H1 (cell line): ENCODE measurements at regions not wholly inside any gene's neighbourhood (a gene's known extent, or its start where the extent isn't known, plus 50 kb on each side); places are given as distances from the start of the nearest gene placed in this dataset.

Experiments used
- CTCF ChIA-PET: fragments of 300-600 bp; sonication (Branson Sonifier 250); formaldehyde crosslinking; loops from one replicate; lab custom pipeline; 2021; ENCODE audit not compliant: partially characterized antibody; lab: Charles Lee
- POLR2A ChIA-PET: fragments of 300-600 bp; sonication (Branson Sonifier 250); formaldehyde crosslinking; loops from one replicate; lab custom pipeline; 2021; ENCODE audit warnings: inconsistent platforms; ENCODE audit not compliant: partially characterized antibody; lab: Charles Lee
- DNase-seq, 2 experiments: peaks; one replicate each; pipeline versions ENCODE4 v3.0.0 to v3.0.0-alpha.2; 2010 to 2022; ENCODE audit warnings: low spot score in 2 of 2, low read depth in 1 of 2, mixed read lengths in 1 of 2
- FAIRE-seq: peaks from 2 replicates; lab custom pipeline; 2011; peaks lifted over from hg19 to GRCh38; lab: Jason Lieb, UNC
- H2AFZ ChIP-seq: 2 replicates; pipeline ENCODE4 v1.8.1; 2012; ENCODE audit warnings: low read length, inconsistent platforms
- H2AK5ac ChIP-seq: 2 replicates; pipeline ENCODE4 v1.6.1; 2013; ENCODE audit warnings: low read depth, low read length
- H2BK120ac ChIP-seq: replicated peaks from 2 replicates; pipeline ENCODE3; 2013; ENCODE audit warnings: low read depth, low read length, inconsistent platforms
- H2BK12ac ChIP-seq: 2 replicates; pipeline ENCODE4 v1.6.1; 2013; ENCODE audit warnings: low read depth, low read length
- H2BK15ac ChIP-seq: 2 replicates; pipeline ENCODE4 v1.6.1; 2013; ENCODE audit warnings: low read length
- H2BK20ac ChIP-seq: 2 replicates; pipeline ENCODE4 v1.6.1; 2013; ENCODE audit warnings: low read length
- H2BK5ac ChIP-seq: 2 replicates; pipeline ENCODE4 v1.6.1; 2013; ENCODE audit warnings: low read depth, low read length
- H3K14ac ChIP-seq: 2 replicates; pipeline ENCODE4 v1.6.1; 2013; ENCODE audit warnings: inconsistent platforms; ENCODE audit not compliant: insufficient read length
- H3K18ac ChIP-seq: 2 replicates; pipeline ENCODE4 v1.6.1; 2013; ENCODE audit warnings: low read length; ENCODE audit errors: extremely low read depth
- H3K23ac ChIP-seq: 2 replicates; pipeline ENCODE4 v1.6.1; 2013; ENCODE audit warnings: inconsistent platforms; ENCODE audit not compliant: insufficient read length
- H3K23me2 ChIP-seq: 2 replicates; pipeline ENCODE4 v1.6.1; 2013; ENCODE audit warnings: low read depth, low read length
- H3K27ac ChIP-seq: 2 replicates; pipeline ENCODE4 v1.6.1; 2011; ENCODE audit warnings: low read depth, low read length, inconsistent platforms
- H3K27me3 ChIP-seq, 4 experiments: replicated peaks in 1 of 4; 1 replicate in 1 of 4; 2 replicates in 3 of 4; pipeline versions ENCODE4 v1.6.1 to v1.8.1; 2011 to 2013; ENCODE audit warnings: low read length in 3 of 4, mild to moderate bottlenecking in 3 of 4, inconsistent platforms in 2 of 4, mixed read lengths in 2 of 4, moderate library complexity in 1 of 4; ENCODE audit not compliant: control insufficient read depth in 3 of 4, insufficient read depth in 3 of 4; ENCODE audit errors: extremely low read depth in 1 of 4
- H3K36me3 ChIP-seq, 4 experiments: 2 replicates each; pipeline versions ENCODE4 v1.6.1 to v1.8.1; 2011 to 2013; ENCODE audit warnings: mild to moderate bottlenecking in 4 of 4, low read length in 3 of 4, moderate library complexity in 2 of 4, control low read depth in 1 of 4, inconsistent platforms in 1 of 4; ENCODE audit not compliant: insufficient read depth in 4 of 4, control insufficient read depth in 2 of 4
- H3K4ac ChIP-seq: replicated peaks from 2 replicates; pipeline ENCODE3; 2013; ENCODE audit warnings: low read length, low read depth, mixed read lengths, inconsistent platforms; ENCODE audit not compliant: insufficient read length
- H3K4me1 ChIP-seq, 4 experiments: replicated peaks in 1 of 4; 1 replicate in 1 of 4; 2 replicates in 3 of 4; pipeline versions ENCODE4 v1.6.1 to v1.8.1; 2011 to 2013; ENCODE audit warnings: low read length in 3 of 4, inconsistent platforms in 2 of 4, mixed read lengths in 1 of 4; ENCODE audit not compliant: insufficient read depth in 4 of 4, control insufficient read depth in 3 of 4
- H3K4me2 ChIP-seq, 2 experiments: 2 replicates each; pipeline versions ENCODE4 v1.6.1 to v1.8.1; 2011 to 2013; ENCODE audit warnings: low read depth in 2 of 2, low read length in 2 of 2, control low read depth in 1 of 2, inconsistent platforms in 1 of 2, mild to moderate bottlenecking in 1 of 2; ENCODE audit not compliant: insufficient read depth in 1 of 2
- H3K4me3 ChIP-seq, 4 experiments: fragments of 200-600, 300-600 bp in 1 of 4; sonication (generic), shearing (Covaris generic), sonication (Bioruptor Twin) in 1 of 4; 2 replicates each; pipeline versions ENCODE4 v1.5.1 to v1.8.1; 2011 to 2016; ENCODE audit warnings: low read length in 4 of 4, low read depth in 3 of 4, control low read depth in 2 of 4, inconsistent platforms in 2 of 4, mild to moderate bottlenecking in 2 of 4, mixed read lengths in 1 of 4, moderate library complexity in 1 of 4; ENCODE audit not compliant: insufficient read depth in 2 of 4; ENCODE audit errors: extremely low read depth in 1 of 4
- H3K56ac ChIP-seq: replicated peaks from 2 replicates; pipeline ENCODE3; 2013; ENCODE audit warnings: low read depth, mild to moderate bottlenecking, mixed read lengths, low read length, inconsistent platforms; ENCODE audit not compliant: insufficient read length
- H3K79me1 ChIP-seq: 2 replicates; pipeline ENCODE4 v1.6.1; 2013; ENCODE audit warnings: low read depth, low read length, control low read depth
- H3K79me2 ChIP-seq, 2 experiments: 2 replicates each; pipeline versions ENCODE4 v1.6.1 to v1.8.1; 2012 to 2013; ENCODE audit warnings: low read length in 2 of 2, mild to moderate bottlenecking in 2 of 2, inconsistent platforms in 1 of 2; ENCODE audit not compliant: insufficient read depth in 2 of 2, control insufficient read depth in 1 of 2
- H3K9ac ChIP-seq, 4 experiments: replicated peaks in 1 of 4; 1 replicate in 1 of 4; 2 replicates in 3 of 4; pipeline versions ENCODE4 v1.6.1 to v1.8.1; 2011 to 2013; ENCODE audit warnings: low read depth in 3 of 4, low read length in 3 of 4, control low read depth in 2 of 4, mild to moderate bottlenecking in 2 of 4, moderate library complexity in 2 of 4, inconsistent platforms in 1 of 4; ENCODE audit errors: extremely low read depth in 1 of 4
- H3K9me3 ChIP-seq, 2 experiments: 2 replicates each; pipeline versions ENCODE4 v1.6.1 to v1.8.1; 2012 to 2013; ENCODE audit warnings: mild to moderate bottlenecking in 2 of 2, moderate library complexity in 2 of 2, control low read depth in 1 of 2, inconsistent platforms in 1 of 2, low read depth in 1 of 2, low read length in 1 of 2, mixed read lengths in 1 of 2; ENCODE audit not compliant: insufficient read depth in 2 of 2
- H4K20me1 ChIP-seq, 2 experiments: replicated peaks in 1 of 2; 2 replicates each; pipeline versions ENCODE3 to v1.8.1; 2011 to 2013; ENCODE audit warnings: inconsistent platforms in 2 of 2, low read length in 2 of 2, mild to moderate bottlenecking in 1 of 2; ENCODE audit not compliant: insufficient read depth in 2 of 2, control insufficient read depth in 1 of 2
- H4K5ac ChIP-seq: 2 replicates; pipeline ENCODE4 v1.6.1; 2013; ENCODE audit warnings: low read length, low read depth, mixed read lengths, inconsistent platforms; ENCODE audit not compliant: insufficient read length
- H4K8ac ChIP-seq: 2 replicates; pipeline ENCODE4 v1.8.0; 2013; ENCODE audit warnings: mild to moderate bottlenecking, moderate library complexity, low read length, inconsistent platforms; ENCODE audit not compliant: insufficient read depth; ENCODE audit errors: extremely low read depth
- H4K91ac ChIP-seq: replicated peaks from 2 replicates; pipeline ENCODE3; 2013; ENCODE audit warnings: low read length, mixed read lengths, inconsistent platforms; ENCODE audit not compliant: insufficient read length
- BACH1 ChIP-seq: IDR thresholded peaks from 2 replicates; pipeline ENCODE4 v1.6.1; 2012; ENCODE audit warnings: low read length, improper control_type of control experiment
- EP300 ChIP-seq, 2 experiments: IDR thresholded peaks; 1 replicate in 1 of 2; 2 replicates in 1 of 2; pipeline ENCODE4 v1.6.1; 2011 to 2012; ENCODE audit warnings: low read depth in 2 of 2, low read length in 2 of 2, mild to moderate bottlenecking in 2 of 2, borderline replicate concordance in 1 of 2, inconsistent platforms in 1 of 2, moderate library complexity in 1 of 2
- HDAC2 ChIP-seq, 2 experiments: fragments of 300-600 bp in 1 of 2; sonication (generic) in 1 of 2; IDR thresholded peaks; 2 replicates each; pipeline ENCODE4 v1.6.1; 2011 to 2012; ENCODE audit warnings: low read depth in 2 of 2, low read length in 2 of 2, mild to moderate bottlenecking in 2 of 2, moderate library complexity in 2 of 2, borderline replicate concordance in 1 of 2, inconsistent platforms in 1 of 2
- JUN ChIP-seq: IDR thresholded peaks from 2 replicates; pipeline ENCODE4 v1.6.1; 2011; ENCODE audit warnings: low read depth, mild to moderate bottlenecking, improper control_type of control experiment, low read length
- JUND ChIP-seq: IDR thresholded peaks from 2 replicates; pipeline ENCODE4 v1.6.1; 2011; ENCODE audit warnings: mild to moderate bottlenecking, improper control_type of control experiment, low read length
- KDM1A ChIP-seq: fragments of 200-600, 300-600 bp; sonication (generic); IDR thresholded peaks from 2 replicates; pipeline ENCODE4 v1.7.1; 2016; ENCODE audit warnings: mild to moderate bottlenecking, low read length, borderline replicate concordance
- KDM4A ChIP-seq: IDR thresholded peaks from one replicate; pipeline ENCODE4 v1.7.1; 2012; ENCODE audit warnings: low read depth, mild to moderate bottlenecking, moderate library complexity, low read length, inconsistent platforms; ENCODE audit not compliant: severe bottlenecking
- NANOG ChIP-seq: IDR thresholded peaks from 2 replicates; pipeline ENCODE4 v1.6.1; 2011; ENCODE audit warnings: low read length, low read depth, mild to moderate bottlenecking, inconsistent platforms; ENCODE audit not compliant: insufficient read depth, poor library complexity, severe bottlenecking
- NRF1 ChIP-seq: IDR thresholded peaks from 2 replicates; pipeline ENCODE4 v1.6.1; 2011; ENCODE audit warnings: mild to moderate bottlenecking, low read depth, low read length, improper control_type of control experiment
- POLR2A ChIP-seq, 2 experiments: IDR thresholded peaks; 1 replicate in 1 of 2; 2 replicates in 1 of 2; pipeline ENCODE4 v1.6.1; 2011; ENCODE audit warnings: low read depth in 2 of 2, low read length in 2 of 2, mild to moderate bottlenecking in 2 of 2; ENCODE audit errors: control extremely low read depth in 1 of 2
- POU5F1 ChIP-seq: IDR thresholded peaks from 2 replicates; pipeline ENCODE4 v1.6.1; 2011; ENCODE audit warnings: low read depth, mild to moderate bottlenecking, low read length, moderate library complexity
- RBBP5 ChIP-seq: IDR thresholded peaks from 2 replicates; pipeline ENCODE4 v1.7.1; 2012; ENCODE audit warnings: low read depth, mild to moderate bottlenecking, inconsistent platforms, low read length, moderate library complexity, borderline replicate concordance
- RFX5 ChIP-seq: IDR thresholded peaks from 2 replicates; pipeline ENCODE4 v1.6.1; 2011; ENCODE audit warnings: low read depth, low read length, improper control_type of control experiment, borderline replicate concordance
- RXRA ChIP-seq: IDR thresholded peaks from 2 replicates; pipeline ENCODE4 v1.6.1; 2011; ENCODE audit warnings: low read depth, mild to moderate bottlenecking, low read length, moderate library complexity; ENCODE audit not compliant: insufficient read depth
- TBP ChIP-seq: IDR thresholded peaks from 2 replicates; pipeline ENCODE4 v1.6.1; 2011; ENCODE audit warnings: low read depth, low read length, improper control_type of control experiment
- WGBS, 2 experiments: shearing (Covaris generic) in 1 of 2; methylation state at CpG; one replicate each; pipeline versions ENCODE4 v1.1.6 to v1.1.7; 2013 to 2015; ENCODE audit warnings: low lambda C conversion rate in 2 of 2, mixed read lengths in 2 of 2, inconsistent platforms in 1 of 2, low coverage in 1 of 2, missing lambda C conversion rate in 1 of 2; ENCODE audit not compliant: insufficient replicate concordance in 2 of 2, insufficient coverage in 1 of 2, insufficient read length in 1 of 2; ENCODE audit errors: extremely low coverage in 1 of 2, missing lambda C conversion rate in 1 of 2; 5-methylcytosine and 5-hydroxymethylcytosine counted together

GRCh38 chr18:71329563-71329962 is 1040.7 kb downstream of the SOCS6 start:
- Histone ChIP-seq H2AK5ac (no peak overlapping the region), H4K5ac (no peak overlapping the region), H3K14ac (no peak overlapping the region), H3K4ac (no peak overlapping the region), H4K91ac (no peak overlapping the region), H4K20me1 (no peaks in the 10 kb centered on the region), H2BK20ac (no peak overlapping the region), H3K27ac (no peak overlapping the region), H3K4me2 (no peak overlapping the region), H3K36me3 (no peaks in the 10 kb centered on the region), H3K79me1 (no peaks in the 10 kb centered on the region), H3K4me1 (no peaks in the 10 kb centered on the region), H2BK120ac (no peak overlapping the region), H2BK15ac (no peak overlapping the region), H3K56ac (no peak overlapping the region), H4K8ac (no peak overlapping the region), H3K27me3 (no peaks in the 10 kb centered on the region; a peak in 1 of 7 replicates), H2BK5ac (no peak overlapping the region), H3K4me3 (no peak overlapping the region), H3K79me2 (no peaks in the 10 kb centered on the region), H2BK12ac (no peak overlapping the region), H3K9me3 (peaks cover 53 to 66% of the 10 kb centered on the region in 2 experiments), H3K18ac (no peak overlapping the region), H3K23ac (no peak overlapping the region), H3K23me2 (no peaks in the 10 kb centered on the region), H3K9ac (no peak overlapping the region), H2AFZ (no peak overlapping the region)
- 96% methylated on average over 2 of the region's 2 CpGs; no CpG with 5 or more reads in 1 of the 2 experiments for WGBS, 2 experiments
- CTCF ChIA-PET, result no interaction called here
- POLR2A ChIA-PET, result no interaction called here
- no peak for FAIRE-seq
- DNase-seq, result no peak
- TF ChIP-seq JUND (no peak), RFX5 (no peak), POLR2A (IDR thresholded peaks at IDR 0.05; ENCODE audit: control extremely low read depth in 1 of 2, low read depth in 2 of 2, low read length in 2 of 2) (no peak), BACH1 (no peak), JUN (no peak), TBP (no peak), RXRA (no peak), RBBP5 (no peak), KDM4A (no peak), KDM1A (no peak), POU5F1 (no peak), NANOG (no peak), HDAC2 (IDR thresholded peaks at IDR 0.05; ENCODE audit: borderline replicate concordance in 1 of 2, low read depth in 2 of 2, low read length in 2 of 2) (no peak), EP300 (IDR thresholded peaks at IDR 0.05; ENCODE audit: borderline replicate concordance in 1 of 2, low read depth in 2 of 2, low read length in 2 of 2) (no peak), NRF1 (no peak)
